Ovary (tissue), 7 donors: ENCODE measurements at regions not wholly inside any gene's neighbourhood (a gene's known extent, or its start where the extent isn't known, plus 50 kb on each side); places are given as distances from the start of the nearest gene placed in this dataset.
"Not testable (repeated sequence)": the region's sequence is repeated elsewhere in the genome, so short reads cannot be mapped to it uniquely, and the experiment has no call there.

Source experiments
- DNase-seq, 5 donors: peaks; one replicate each; pipeline ENCODE4 v3.0.0-alpha.2; 2019 to 2020
- H3K27ac ChIP-seq, 2 donors: fragments of 200-600 bp; one replicate each; pipeline versions ENCODE4 v1.5.1 to v1.8.0; 2019 to 2022
- H3K27me3 ChIP-seq: fragments of 200-600 bp; one replicate; pipeline ENCODE4 v1.8.0; 2022
- H3K36me3 ChIP-seq: fragments of 200-600 bp; sonication (generic); one replicate; pipeline ENCODE4 v1.5.1; 2019
- H3K4me1 ChIP-seq: one replicate; pipeline ENCODE4 v1.8.1; 2013; ENCODE audit warnings: mild to moderate bottlenecking, moderate library complexity; ENCODE audit not compliant: insufficient read depth
- H3K4me3 ChIP-seq: fragments of 200-600 bp; sonication (generic); one replicate; pipeline ENCODE4 v1.5.1; 2017
- H3K9me3 ChIP-seq, 2 donors: fragments of 200-600 bp in 1 of 2; sonication (generic) in 1 of 2; one replicate each; pipeline versions ENCODE4 v1.5.1 to v1.8.1; 2013 to 2019; ENCODE audit warnings: mild to moderate bottlenecking in 1 of 2, moderate library complexity in 1 of 2
- CTCF ChIP-seq, 3 donors: fragments of 450-650 bp in 2 of 3; fragments of 200-600 bp in 1 of 3; IDR thresholded peaks; one replicate each; pipeline versions ENCODE4 v1.5.1 to v1.8.0; 2016 to 2022; ENCODE audit warnings: antibody characterized with exemption in 3 of 3, mild to moderate bottlenecking in 1 of 3
- EP300 ChIP-seq: sonication (generic); formaldehyde crosslinking; IDR thresholded peaks from one replicate; pipeline ENCODE4 v1.6.1; 2017; ENCODE audit warnings: antibody characterized with exemption
- POLR2A ChIP-seq: fragments of 450-650 bp; IDR thresholded peaks from one replicate; pipeline ENCODE4 v1.6.1; 2017; ENCODE audit warnings: antibody characterized with exemption, mild to moderate bottlenecking, moderate library complexity
- WGBS, 3 donors: extraction: QIAGEN DNeasy Blood & Tissue Kit in 1 of 3; methylation state at CpG; one replicate each; pipeline versions ENCODE4 v1.1.5 to v1.1.7; 2013 to 2017; 5-methylcytosine and 5-hydroxymethylcytosine counted together
- intact Hi-C, 4 donors: fragments of 100-400 bp; cut with DNase I; formaldehyde crosslinking; loops; one replicate each; pipeline versions ENCODE4 v1.11.0 to v1.15.1; 2022 to 2023
- donor health status: DM: no; HTN: no; CAD: no; lungs with moderate emphysema.
- donor health status: DM: no; HTN: no; CAD: no.
- donor health status: Bipolar disorder and iron deficiency.
- donor health status: DM: no; HTN: no; CAD: no.
- donor health status: DM: yes; HTN: yes; CAD: no.

- WGBS, 3 donors: 75 to 83% (median 77%) methylated on average over 25 of the region's 25 CpGs
- no peak for DNase-seq
- Histone ChIP-seq H3K4me1 (no peaks in the 10 kb centered on the region), H3K4me3 (no peak overlapping the region), H3K27ac (no peak overlapping the region), H3K9me3 (peaks cover 0 to 4% of the 10 kb centered on the region in 2 donors), H3K27me3 (no peaks in the 10 kb centered on the region), H3K36me3 (no peaks in the 10 kb centered on the region)
- intact Hi-C loops: no loop called here
- no peak for TF ChIP-seq POLR2A
- TF ChIP-seq EP300: no peak
- no peak for TF ChIP-seq CTCF (IDR thresholded peaks at IDR 0.05)
These were observed 1382.8 kb upstream of the DEFB115 start for GRCh38 chr20:29874476-29875202.

GRCh38 chr20:29875321-29876083, 1382.0 kb upstream of the DEFB115 start:
- DNase-seq, H3K27ac ChIP-seq, intact Hi-C loops, H3K36me3 ChIP-seq, H3K9me3 ChIP-seq, H3K4me3 ChIP-seq, H3K4me1 ChIP-seq, H3K27me3 ChIP-seq: not testable (repeated sequence)
- WGBS, 3 donors: 78 to 84% (median 83%) methylated on average over 27 of the region's 27 CpGs

GRCh38 chr20:29876084-29876910, 1381.2 kb upstream of the DEFB115 start:
- H3K36me3 ChIP-seq, H3K27me3 ChIP-seq, H3K4me3 ChIP-seq, H3K27ac ChIP-seq, H3K9me3 ChIP-seq, DNase-seq, H3K4me1 ChIP-seq, intact Hi-C loops: not testable (repeated sequence)
- 84 to 87% (median 86%) methylated on average over 41 of the region's 41 CpGs for WGBS, 3 donors

GRCh38 chr20:29876911-29877285, 1380.6 kb upstream of the DEFB115 start:
- H3K9me3 ChIP-seq: peaks cover 0 to 4% of the 10 kb centered on the region in 2 donors
- DNase-seq: no peak
- 77 to 83% (median 80%) methylated on average over 10 of the region's 10 CpGs for WGBS, 3 donors
- H3K27me3 ChIP-seq: no peaks in the 10 kb centered on the region
- H3K4me1 ChIP-seq: no peaks in the 10 kb centered on the region
- H3K27ac ChIP-seq: no peak overlapping the region
- intact Hi-C loops: no loop called here
- no peak overlapping the region for H3K4me3 ChIP-seq
- TF ChIP-seq EP300: no peak
- no peak for TF ChIP-seq POLR2A
- TF ChIP-seq CTCF (IDR thresholded peaks at IDR 0.05): no peak
- H3K36me3 ChIP-seq: no peaks in the 10 kb centered on the region

GRCh38 chr20:29877411-29878280, 1379.8 kb upstream of the DEFB115 start:
- intact Hi-C loops, H3K27ac ChIP-seq, DNase-seq, H3K4me3 ChIP-seq, H3K27me3 ChIP-seq, H3K36me3 ChIP-seq, H3K9me3 ChIP-seq, H3K4me1 ChIP-seq: not testable (repeated sequence)
- 59 to 68% (median 64%) methylated on average over 31 of the region's 31 CpGs for WGBS, 3 donors
